Activated naive CD8-positive, alpha-beta T cell treated with anti-CD3 and anti-CD28 coated beads, Interleukin-2, amount 10 ng/mL, durations not matched to agents 7 days and 5 days (primary cell): ENCODE measurements at regions not wholly inside any gene's neighbourhood (a gene's known extent, or its start where the extent isn't known, plus 50 kb on each side); places are given as distances from the start of the nearest gene placed in this dataset.
"Not testable (repeated sequence)": the region's sequence is repeated elsewhere in the genome, so short reads cannot be mapped to it uniquely, and the experiment has no call there.

Experiments used
- ATAC-seq: fragments of 150-1000 bp; cut with Tn5 transposase; one replicate; pipeline ENCODE4 v1.10.0; 2021; ENCODE audit warnings: low read depth, moderate library complexity
- POLR2A ChIA-PET: fragments of 350-600 bp; sonication (Branson Sonifier 250); formaldehyde crosslinking; loops from one replicate; lab custom pipeline; 2021; ENCODE audit warnings: antibody characterized with exemption; lab: Charles Lee
- DNase-seq: peaks from one replicate; pipeline ENCODE4 v3.0.0; 2021
- H3K27ac Mint-ChIP-seq: one replicate; pipeline ENCODE4 v1.8.0; 2022; ENCODE audit warnings: mild to moderate bottlenecking, mixed read lengths
- H3K27me3 Mint-ChIP-seq: one replicate; pipeline ENCODE4 v1.8.0; 2022; ENCODE audit warnings: mild to moderate bottlenecking, moderate library complexity, mixed read lengths
- H3K36me3 Mint-ChIP-seq: one replicate; pipeline ENCODE4 v1.8.0; 2021; ENCODE audit warnings: mild to moderate bottlenecking, mixed read lengths
- H3K4me1 Mint-ChIP-seq: one replicate; pipeline ENCODE4 v1.8.0; 2021; ENCODE audit warnings: mixed read lengths
- H3K4me3 Mint-ChIP-seq: one replicate; pipeline ENCODE4 v1.8.0; 2022; ENCODE audit warnings: mild to moderate bottlenecking, moderate library complexity, mixed read lengths
- H3K9me3 Mint-ChIP-seq: one replicate; pipeline ENCODE4 v1.8.0; 2021; ENCODE audit warnings: mixed read lengths

DNA sequence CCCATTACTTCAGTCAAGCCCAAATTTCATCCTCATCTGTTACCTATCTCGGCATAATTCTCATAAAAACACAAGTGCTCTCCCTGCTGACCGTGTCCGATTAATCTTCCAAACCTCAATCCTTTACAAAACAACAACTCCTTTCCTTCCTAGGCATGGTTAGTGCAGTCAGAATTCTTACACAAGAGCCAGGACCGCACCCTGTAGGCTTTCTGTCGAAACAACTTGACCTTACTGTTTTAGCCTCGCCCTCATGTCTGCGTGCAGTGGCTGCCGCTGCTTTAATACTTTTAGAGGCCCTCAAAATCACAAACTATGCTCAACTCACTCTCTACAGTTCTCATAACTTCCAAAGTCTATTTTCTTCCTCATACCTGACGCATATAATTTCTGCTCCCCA, 214.3 kb downstream of the RHOU start:
- H3K9me3 Mint-ChIP-seq, POLR2A ChIA-PET, H3K27me3 Mint-ChIP-seq, H3K4me1 Mint-ChIP-seq, H3K36me3 Mint-ChIP-seq, H3K27ac Mint-ChIP-seq, H3K4me3 Mint-ChIP-seq, ATAC-seq, DNase-seq: not testable (repeated sequence)

DNA sequence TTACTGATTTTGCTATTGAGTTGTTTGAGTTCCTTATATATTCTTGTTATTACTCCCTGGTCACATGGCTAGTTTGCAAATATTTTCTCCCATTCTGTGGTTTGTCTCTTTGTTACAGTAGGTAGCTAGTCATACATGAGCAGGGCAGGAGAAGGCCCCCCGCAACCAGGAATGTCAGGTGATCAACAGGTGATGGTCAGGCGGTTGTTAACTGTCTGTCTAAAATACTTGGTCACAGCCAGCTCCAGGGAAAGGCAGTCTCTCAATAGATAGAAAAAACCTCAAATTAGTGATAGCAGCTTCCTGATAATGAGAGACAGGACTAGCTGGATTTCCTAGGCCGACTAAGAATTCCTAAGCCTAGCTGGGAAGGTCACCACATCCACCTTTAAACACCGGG, 217.9 kb downstream of the RHOU start:
- Mint-ChIP-seq H3K9me3 (peaks cover 1% of the 10 kb centered on the region), H3K27ac (no peak overlapping the region), H3K4me1 (no peaks in the 10 kb centered on the region), H3K36me3 (no peaks in the 10 kb centered on the region), H3K27me3 (no peaks in the 10 kb centered on the region), H3K4me3 (no peak overlapping the region)
- DNase-seq (no peak), ATAC-seq (no peak)
- POLR2A ChIA-PET: no interaction called here

DNA sequence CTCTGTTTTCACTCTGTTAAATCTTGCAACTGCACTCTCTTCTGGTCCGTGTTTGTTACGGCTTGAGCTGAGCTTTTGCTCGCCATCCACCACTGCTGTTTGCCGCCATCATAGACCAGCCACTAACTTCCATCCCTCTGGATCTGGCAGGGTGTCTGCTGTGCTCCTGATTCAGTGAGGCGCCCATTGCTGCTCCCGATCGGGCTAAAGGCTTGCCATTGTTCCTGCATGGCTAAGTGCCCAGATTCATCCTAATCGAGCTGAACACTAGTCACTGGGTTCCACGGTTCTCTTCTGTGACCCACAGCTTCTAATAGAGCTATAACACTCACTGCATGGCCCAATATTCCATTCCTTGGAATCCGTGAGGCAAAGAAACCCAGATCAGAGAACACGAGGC, 218.5 kb downstream of the RHOU start:
- H3K4me3 Mint-ChIP-seq, H3K4me1 Mint-ChIP-seq, H3K36me3 Mint-ChIP-seq, H3K9me3 Mint-ChIP-seq, ATAC-seq, H3K27me3 Mint-ChIP-seq, H3K27ac Mint-ChIP-seq, DNase-seq, POLR2A ChIA-PET: not testable (repeated sequence)

DNA sequence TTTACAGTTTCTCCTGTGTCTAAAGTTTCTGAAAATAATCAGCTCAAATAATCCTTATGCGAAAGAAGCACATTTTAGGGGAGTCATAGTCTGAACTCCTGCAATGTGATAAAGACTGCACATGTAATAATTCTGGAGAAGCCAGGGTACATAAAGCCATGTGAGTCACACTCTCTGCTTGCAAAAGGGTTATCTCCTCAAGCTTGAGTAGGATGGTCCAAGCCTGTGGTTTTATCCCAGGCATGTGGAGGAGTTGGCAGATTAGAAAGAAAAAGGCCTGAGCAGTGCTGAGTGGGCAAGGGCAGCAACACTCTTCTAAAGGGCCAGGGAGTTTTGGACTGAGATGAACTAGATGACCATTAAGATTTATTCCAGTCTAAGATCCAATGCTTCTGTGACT, 220.4 kb downstream of the RHOU start:
- POLR2A ChIA-PET: no interaction called here
- ATAC-seq (no peak), DNase-seq (no peak)
- no peaks in the 10 kb centered on the region for H3K36me3 Mint-ChIP-seq
- H3K4me3 Mint-ChIP-seq: no peak overlapping the region
- no peaks in the 10 kb centered on the region for H3K27me3 Mint-ChIP-seq
- no peak overlapping the region for H3K27ac Mint-ChIP-seq
- no peaks in the 10 kb centered on the region for H3K4me1 Mint-ChIP-seq
- H3K9me3 Mint-ChIP-seq: peaks cover 1% of the 10 kb centered on the region

DNA sequence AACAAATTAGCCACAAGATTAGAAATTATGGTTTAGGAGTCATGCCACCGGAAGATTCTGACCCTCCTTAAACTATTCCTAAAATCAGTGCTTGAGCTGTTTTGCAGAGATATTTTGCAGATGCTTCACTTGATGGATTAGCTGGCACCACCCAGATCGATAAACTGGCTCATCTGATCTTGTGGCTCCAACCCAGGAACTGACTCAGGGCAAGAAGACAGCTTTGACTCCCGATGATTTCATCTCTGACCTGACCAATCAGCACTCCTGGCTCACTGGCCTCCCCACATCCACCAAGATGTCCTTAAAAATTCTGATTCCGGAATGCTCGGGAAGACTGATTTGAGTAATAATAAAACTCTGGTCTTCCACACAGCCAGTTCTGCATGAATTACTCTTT, 221.6 kb downstream of the RHOU start:
- Mint-ChIP-seq H3K4me1 (no peaks in the 10 kb centered on the region), H3K36me3 (no peaks in the 10 kb centered on the region), H3K27ac (no peak overlapping the region), H3K9me3 (peaks cover 1% of the 10 kb centered on the region), H3K27me3 (no peaks in the 10 kb centered on the region), H3K4me3 (no peak overlapping the region)
- DNase-seq: no peak
- POLR2A ChIA-PET: no interaction called here
- no peak for ATAC-seq

DNA sequence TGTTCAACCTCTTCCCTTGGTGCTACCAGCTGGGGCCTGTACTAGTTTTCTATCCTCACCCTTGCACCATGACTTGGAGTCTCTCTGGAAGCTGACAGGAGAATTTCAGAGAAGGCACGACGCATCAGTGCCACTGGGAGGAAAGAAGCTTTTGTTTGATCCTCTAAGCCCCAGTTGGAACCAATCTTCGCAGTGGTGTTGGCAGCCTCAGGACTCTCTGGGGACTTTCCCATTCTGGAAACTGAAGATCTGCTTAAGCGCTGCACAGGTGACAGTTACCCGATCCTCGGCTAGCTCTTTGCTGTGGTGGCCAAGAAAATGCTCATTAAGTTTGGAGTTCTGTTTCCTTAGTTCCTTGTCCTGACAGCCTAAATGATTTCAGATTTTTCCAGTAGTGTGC, 222.3 kb downstream of the RHOU start:
- no peak for ATAC-seq

DNA sequence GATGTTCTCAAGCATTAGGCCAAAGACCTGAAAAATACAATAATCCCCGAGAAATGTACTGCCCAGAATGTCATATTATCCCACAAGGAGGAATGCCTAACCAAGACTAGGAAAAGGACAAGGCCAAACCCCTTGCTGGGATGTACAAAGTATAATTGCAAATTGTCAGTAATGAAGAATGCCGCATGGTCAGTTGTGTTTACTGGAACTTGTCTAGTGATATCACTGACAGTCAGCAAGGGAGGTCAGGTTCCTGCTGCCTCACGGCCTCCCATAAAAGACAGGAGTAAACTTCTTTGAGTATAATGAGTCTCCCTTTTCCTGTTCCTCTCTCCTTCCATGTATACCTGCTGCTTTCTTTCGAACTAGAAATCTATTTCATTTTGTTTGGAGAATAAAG, 222.8 kb downstream of the RHOU start:
- Mint-ChIP-seq H3K27ac (no peak overlapping the region), H3K9me3 (peaks cover 1% of the 10 kb centered on the region), H3K4me3 (no peak overlapping the region), H3K36me3 (no peaks in the 10 kb centered on the region), H3K4me1 (no peaks in the 10 kb centered on the region), H3K27me3 (no peaks in the 10 kb centered on the region)
- DNase-seq: no peak
- no peak for ATAC-seq
- POLR2A ChIA-PET: no interaction called here

More for the DNA sequence above, 222.3 kb downstream of the RHOU start:
- Mint-ChIP-seq H3K36me3 (no peaks in the 10 kb centered on the region), H3K9me3 (peaks cover 1% of the 10 kb centered on the region), H3K4me1 (no peaks in the 10 kb centered on the region), H3K27ac (no peak overlapping the region), H3K4me3 (no peak overlapping the region), H3K27me3 (no peaks in the 10 kb centered on the region)
- POLR2A ChIA-PET: no interaction called here
- no peak for DNase-seq

DNA sequence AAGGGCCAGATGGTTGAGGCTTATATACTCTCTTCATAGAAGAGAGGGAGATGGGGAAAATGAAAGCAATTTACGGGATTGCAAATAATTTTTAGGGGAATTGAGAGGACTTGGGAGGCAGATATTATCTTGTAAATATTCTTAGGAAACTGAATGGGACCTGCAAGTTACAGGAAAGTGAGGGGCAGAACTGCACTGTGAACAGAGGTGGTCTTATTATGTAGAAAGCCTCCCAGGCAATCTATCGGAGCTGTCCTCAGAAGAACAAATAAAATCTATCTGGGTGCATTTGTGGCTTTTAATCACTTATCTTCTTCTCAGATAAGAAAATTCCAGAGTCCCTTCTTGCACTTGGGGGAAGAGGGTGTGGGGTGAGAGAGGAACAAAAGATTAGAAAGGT, 223.5 kb downstream of the RHOU start:
- Mint-ChIP-seq H3K4me3 (no peak overlapping the region), H3K4me1 (no peaks in the 10 kb centered on the region), H3K27ac (no peak overlapping the region), H3K36me3 (no peaks in the 10 kb centered on the region), H3K9me3 (peaks cover 1% of the 10 kb centered on the region), H3K27me3 (no peaks in the 10 kb centered on the region)
- ATAC-seq (no peak), DNase-seq (no peak)
- POLR2A ChIA-PET: no interaction called here

DNA sequence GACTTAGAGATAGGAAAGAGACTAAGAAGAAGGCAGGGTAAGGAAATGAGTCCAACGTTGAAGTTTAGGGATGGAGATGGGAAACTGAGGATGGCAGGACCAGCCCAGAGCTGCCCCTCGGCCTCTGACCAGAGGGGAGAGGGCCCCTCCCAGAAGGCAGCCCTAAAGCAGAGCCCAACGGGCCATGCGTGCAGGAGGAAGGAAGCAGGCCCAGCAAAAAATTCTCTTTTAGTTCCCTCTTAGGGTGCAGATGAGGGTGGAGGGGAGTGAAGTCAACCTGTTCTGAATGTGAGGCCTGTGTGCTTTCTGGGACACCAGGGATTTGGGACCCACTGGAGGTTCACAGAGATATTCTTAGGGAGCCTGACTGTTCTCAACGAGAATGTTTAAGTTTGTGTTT, 225.4 kb downstream of the RHOU start:
- no peak for ATAC-seq
- H3K9me3 Mint-ChIP-seq: no peaks in the 10 kb centered on the region
- H3K27me3 Mint-ChIP-seq: no peaks in the 10 kb centered on the region
- no peak overlapping the region for H3K27ac Mint-ChIP-seq
- no peaks in the 10 kb centered on the region for H3K36me3 Mint-ChIP-seq
- H3K4me3 Mint-ChIP-seq: no peak overlapping the region
- DNase-seq: no peak
- no peaks in the 10 kb centered on the region for H3K4me1 Mint-ChIP-seq
- POLR2A ChIA-PET: no interaction called here

DNA sequence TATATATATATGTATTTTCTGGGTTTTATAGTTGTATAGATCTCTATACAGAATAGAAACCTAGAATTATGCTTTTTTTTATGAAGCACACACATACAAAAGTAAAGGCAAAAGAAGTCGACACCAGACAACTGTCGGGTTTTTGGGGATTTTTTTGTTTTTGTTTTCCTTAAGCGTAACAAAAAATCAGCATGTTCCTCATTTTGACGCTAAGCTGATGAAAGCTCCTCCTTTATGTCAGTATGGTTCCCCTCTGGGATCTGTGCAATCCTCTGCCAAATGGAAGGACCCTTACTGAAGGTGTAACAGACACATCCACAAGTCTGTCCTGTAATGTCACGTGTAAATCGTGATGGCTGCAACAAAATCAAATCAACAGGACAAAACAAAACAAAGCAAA, 226.2 kb downstream of the RHOU start:
- Mint-ChIP-seq H3K27me3 (no peaks in the 10 kb centered on the region), H3K9me3 (no peaks in the 10 kb centered on the region), H3K27ac (no peak overlapping the region), H3K4me3 (no peak overlapping the region), H3K4me1 (no peaks in the 10 kb centered on the region), H3K36me3 (no peaks in the 10 kb centered on the region)
- DNase-seq (no peak), ATAC-seq (no peak)
- POLR2A ChIA-PET: no interaction called here

DNA sequence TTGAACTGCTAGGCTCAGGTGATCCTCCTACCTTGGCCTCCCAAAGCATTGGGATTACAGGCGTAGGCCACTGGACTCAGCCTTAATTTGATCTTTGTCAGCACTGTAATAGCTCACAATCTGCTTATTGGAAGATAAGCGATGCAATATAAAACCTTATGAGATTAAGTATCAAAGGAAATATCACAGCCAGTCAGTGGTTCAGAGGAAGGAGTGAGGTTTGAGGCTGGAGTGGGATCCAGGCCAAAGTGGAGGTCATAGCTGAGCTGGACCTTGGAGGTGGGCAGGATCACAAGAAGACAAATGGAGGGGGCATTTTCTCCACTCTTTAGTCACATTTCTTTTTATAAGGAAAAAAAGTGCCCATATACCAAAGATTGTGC, 228.5 kb downstream of the RHOU start:
- H3K36me3 Mint-ChIP-seq: no peaks in the 10 kb centered on the region
- no peaks in the 10 kb centered on the region for H3K4me1 Mint-ChIP-seq
- H3K27ac Mint-ChIP-seq: no peak overlapping the region
- H3K4me3 Mint-ChIP-seq: no peak overlapping the region
- H3K9me3 Mint-ChIP-seq: no peaks in the 10 kb centered on the region
- no peaks in the 10 kb centered on the region for H3K27me3 Mint-ChIP-seq
- POLR2A ChIA-PET: no interaction called here
- ATAC-seq (no peak), DNase-seq (no peak)

DNA sequence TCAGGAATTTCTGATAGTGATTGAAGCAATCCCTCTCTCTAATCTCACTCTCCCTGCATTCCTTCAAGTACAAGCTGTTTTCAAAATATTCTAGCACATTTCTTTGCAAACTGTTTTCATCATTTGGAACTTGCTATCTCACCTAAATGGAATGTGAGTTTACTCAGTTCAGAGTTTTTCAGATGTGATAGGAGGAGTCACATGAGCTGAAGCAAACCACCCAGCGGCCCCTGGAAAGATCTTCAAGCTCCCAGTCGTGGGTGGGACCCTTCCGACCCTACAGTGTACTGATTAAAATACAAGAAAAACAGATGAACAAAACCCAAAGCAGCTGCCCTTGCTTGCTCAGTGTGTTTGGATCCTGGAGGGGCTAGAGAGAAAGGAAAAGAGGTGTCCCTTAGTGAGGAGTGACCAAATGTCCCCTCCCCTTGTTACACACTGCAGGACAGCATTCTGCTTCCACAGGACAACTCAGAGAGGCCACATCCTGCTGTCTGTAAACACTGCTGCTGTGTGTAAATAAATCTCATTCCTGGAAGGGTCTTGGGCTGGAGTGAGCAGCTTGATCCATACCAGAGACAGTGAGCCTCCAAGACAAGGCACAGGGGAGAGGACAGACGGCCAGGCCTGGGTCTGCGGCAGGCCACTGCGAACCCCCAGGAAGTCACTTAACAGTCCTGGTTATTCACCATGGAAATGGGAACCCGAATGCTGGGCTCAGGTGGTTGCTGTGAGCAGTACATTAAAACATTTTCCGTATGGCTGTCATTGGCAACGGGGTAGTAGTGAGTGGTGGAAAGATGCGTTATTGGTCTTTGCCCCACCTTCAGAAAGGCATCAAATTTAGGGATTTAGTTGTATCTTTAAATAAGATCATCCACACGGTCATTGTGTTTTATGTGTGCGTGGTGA, 229.2 kb downstream of the RHOU start:
- Mint-ChIP-seq H3K4me1 (no peaks in the 10 kb centered on the region), H3K4me3 (no peak overlapping the region), H3K27me3 (no peaks in the 10 kb centered on the region), H3K9me3 (no peaks in the 10 kb centered on the region), H3K36me3 (no peaks in the 10 kb centered on the region), H3K27ac (no peak overlapping the region)
- POLR2A ChIA-PET: no interaction called here
- ATAC-seq (no peak), DNase-seq (no peak)

DNA sequence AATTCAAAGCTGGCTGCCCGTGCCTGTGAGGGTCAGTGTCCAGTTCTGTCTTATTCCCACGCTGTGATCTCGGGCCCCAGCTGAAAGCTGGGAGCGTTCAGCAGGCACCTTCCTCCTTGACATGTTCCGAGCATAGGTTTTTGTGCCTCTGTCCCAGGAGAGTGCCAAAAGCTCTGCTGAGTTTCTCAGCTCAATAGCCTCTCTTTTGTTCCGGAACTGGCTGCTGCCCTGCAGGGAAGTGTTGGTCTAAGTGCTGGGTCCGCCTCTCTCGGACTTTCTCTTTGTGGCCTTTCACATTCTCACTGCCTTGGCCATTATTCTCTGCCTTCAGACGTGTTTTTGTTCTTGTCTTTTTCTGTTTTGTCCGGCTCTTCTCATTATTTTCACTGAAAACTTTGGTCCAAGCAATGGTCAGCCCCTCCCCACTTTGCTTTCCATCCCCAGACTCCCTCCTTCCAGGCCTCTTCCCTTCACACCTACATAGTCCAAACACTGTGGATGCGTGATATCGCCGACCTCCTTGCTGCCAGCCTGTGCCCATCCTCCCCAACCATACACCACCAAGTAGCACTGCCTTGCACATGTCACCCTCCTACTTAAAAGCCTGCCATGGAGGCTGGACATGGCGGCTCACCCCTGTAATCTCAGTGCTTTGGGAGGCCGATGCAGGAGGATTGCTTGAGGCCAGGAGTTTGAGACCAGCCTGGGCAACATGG, 233.8 kb downstream of the RHOU start:
- no peaks in the 10 kb centered on the region for H3K27me3 Mint-ChIP-seq
- no peak overlapping the region for H3K4me3 Mint-ChIP-seq
- POLR2A ChIA-PET: no interaction called here
- ATAC-seq (no peak), DNase-seq (no peak)
- H3K4me1 Mint-ChIP-seq: peaks cover 3% of the 10 kb centered on the region
- no peak overlapping the region for H3K27ac Mint-ChIP-seq
- H3K9me3 Mint-ChIP-seq: no peaks in the 10 kb centered on the region
- no peaks in the 10 kb centered on the region for H3K36me3 Mint-ChIP-seq
